AG04450 (cell line): ENCODE measurements at regions not wholly inside any gene's neighbourhood (a gene's known extent, or its start where the extent isn't known, plus 50 kb on each side); places are given as distances from the start of the nearest gene placed in this dataset.

Experiments
- CTCF ChIA-PET: fragments of 300-600, 350-600 bp; formaldehyde crosslinking; extraction: SDS; loops from one replicate; lab custom pipeline; 2022; ENCODE audit warnings: antibody characterized with exemption, inconsistent platforms; lab: Charles Lee
- POLR2A ChIA-PET: fragments of 350-600 bp; formaldehyde crosslinking; extraction: SDS; loops from one replicate; lab custom pipeline; 2021; ENCODE audit warnings: antibody characterized with exemption, inconsistent platforms; lab: Yijun Ruan, JAX
- DNase-seq: peaks from one replicate; pipeline ENCODE4 v3.0.0-alpha.2; 2011; ENCODE audit warnings: low read depth, low spot score
- H3K27ac ChIP-seq: one replicate; pipeline ENCODE4 v1.5.1; 2012; ENCODE audit warnings: low read depth, low read length, control low read depth
- H3K27me3 ChIP-seq: one replicate; pipeline ENCODE4 v1.6.0; 2012; ENCODE audit warnings: low read length; ENCODE audit not compliant: control insufficient read depth, insufficient read depth
- H3K4me3 ChIP-seq: 2 replicates; pipeline ENCODE4 v1.5.1; 2011; ENCODE audit warnings: mild to moderate bottlenecking, low read depth, low read length, control low read depth
- H3K9me3 ChIP-seq: 2 replicates; pipeline ENCODE4 v1.5.1; 2012; ENCODE audit warnings: low read length; ENCODE audit not compliant: control insufficient read depth, insufficient read depth
- CTCF ChIP-seq: IDR thresholded peaks from 2 replicates; pipeline ENCODE4 v1.5.1; 2011; ENCODE audit warnings: low read depth, low read length, control low read depth, inconsistent platforms

DNA sequence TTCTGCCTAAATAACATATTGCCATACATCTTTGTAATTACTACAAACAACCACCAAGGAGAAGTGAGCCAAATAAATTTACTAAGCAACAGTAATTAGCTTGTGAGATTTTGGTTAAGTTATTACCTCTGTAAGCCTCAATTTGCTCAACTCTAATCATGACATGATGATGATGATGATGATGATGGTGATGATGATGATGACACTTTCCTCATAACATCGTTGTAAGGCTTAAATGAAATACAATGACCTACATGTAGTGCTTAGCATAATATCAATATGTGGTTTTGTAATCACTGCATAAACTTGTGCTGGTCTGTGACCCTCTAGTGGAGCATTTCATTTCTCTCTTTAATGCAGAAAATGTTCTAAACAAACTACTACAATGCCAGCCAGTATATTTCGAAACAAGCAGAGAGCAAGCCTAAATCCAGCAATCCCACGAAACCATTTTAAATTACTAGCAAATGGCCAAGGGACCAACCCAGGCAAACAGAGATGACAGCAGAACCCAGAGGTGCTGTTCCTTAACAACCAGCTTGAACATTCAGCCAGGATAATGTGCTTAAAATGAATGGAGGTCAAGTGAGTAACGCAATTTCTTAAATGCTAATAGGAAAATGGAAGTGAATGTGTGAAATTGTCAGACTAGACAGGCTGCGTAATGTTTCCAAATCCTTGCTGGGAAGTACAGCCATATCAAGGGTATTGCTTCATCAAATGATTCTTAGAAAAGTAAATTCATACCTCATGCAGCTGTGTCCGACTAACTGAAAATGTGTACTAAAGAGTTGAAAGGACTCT lies 281.9 kb upstream of the PUM3 start:
- no peaks in the 10 kb centered on the region for H3K9me3 ChIP-seq
- no peak overlapping the region for H3K4me3 ChIP-seq
- ChIA-PET POLR2A (no interaction called here), CTCF (no interaction called here)
- H3K27ac ChIP-seq, result no peak overlapping the region
- DNase-seq, result no peak
- H3K27me3 ChIP-seq, result no peaks in the 10 kb centered on the region
- no peak for TF ChIP-seq CTCF

DNA sequence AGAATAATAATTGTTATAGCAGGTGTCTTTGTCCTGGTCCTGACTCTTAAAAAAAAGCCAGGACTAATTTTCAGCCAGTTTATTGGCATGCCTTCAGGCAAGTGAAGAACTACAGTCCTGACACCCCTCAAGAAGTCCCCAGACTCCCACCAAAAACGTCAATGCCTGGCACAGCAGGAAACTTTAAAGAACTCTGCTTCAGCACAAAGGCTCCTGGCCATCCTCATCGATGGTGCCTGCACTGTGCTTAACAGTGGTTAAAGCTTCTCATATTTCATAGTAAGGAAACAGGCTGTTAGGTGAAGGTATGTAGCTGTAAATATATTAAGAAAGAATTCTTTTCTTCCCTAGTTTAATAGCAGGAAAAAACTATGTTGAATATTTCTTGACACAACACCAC lies 280.1 kb upstream of the PUM3 start:
- no peak for DNase-seq
- CTCF ChIA-PET, result no interaction called here
- Histone ChIP-seq H3K27ac (no peak overlapping the region), H3K4me3 (no peak overlapping the region), H3K27me3 (no peaks in the 10 kb centered on the region), H3K9me3 (no peaks in the 10 kb centered on the region)
- no peak for TF ChIP-seq CTCF
- POLR2A ChIA-PET, result no interaction called here

DNA sequence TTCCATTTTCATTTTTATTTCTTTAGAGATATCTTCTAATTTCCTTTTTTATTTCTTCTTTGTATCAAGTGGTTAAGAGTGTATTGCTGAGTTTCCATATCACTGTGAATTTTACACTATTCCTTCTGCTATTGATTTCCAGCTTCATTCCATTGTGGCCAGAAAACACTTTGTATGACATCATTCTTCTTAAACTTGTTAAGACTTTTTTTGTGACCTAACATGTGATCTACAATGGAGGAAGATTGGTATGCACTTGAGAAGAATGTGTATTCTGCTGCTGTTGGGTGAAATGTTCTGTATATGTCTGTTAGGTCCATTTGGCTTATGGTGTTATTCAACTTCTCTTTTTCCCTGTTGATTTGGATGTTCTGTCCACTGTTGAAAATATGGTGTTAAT lies 274.2 kb upstream of the PUM3 start:
- ChIA-PET POLR2A (no interaction called here), CTCF (no interaction called here)
- TF ChIP-seq CTCF, result no peak
- Histone ChIP-seq H3K27me3 (no peaks in the 10 kb centered on the region), H3K27ac (no peak overlapping the region), H3K9me3 (no peaks in the 10 kb centered on the region), H3K4me3 (no peak overlapping the region)
- DNase-seq, result no peak

DNA sequence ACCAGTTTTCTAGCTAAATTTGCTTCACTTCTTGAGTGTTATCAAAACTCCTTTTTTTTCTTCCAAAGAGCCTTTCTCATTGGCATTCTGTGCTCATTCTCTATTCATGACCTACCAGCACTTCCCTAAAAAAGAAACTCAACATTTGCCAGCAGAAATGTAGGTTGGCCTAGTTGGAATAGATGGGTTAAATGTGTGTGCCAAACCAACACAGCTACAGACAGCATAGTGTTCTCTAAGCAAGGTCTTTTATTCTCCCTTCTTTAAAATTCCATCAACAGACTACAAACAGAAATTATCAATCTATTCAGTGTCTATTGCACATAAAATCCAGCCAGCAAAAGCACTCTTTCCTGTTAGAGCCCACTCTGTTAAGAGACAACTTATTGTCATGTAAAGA lies 255.8 kb upstream of the PUM3 start:
- no peak for TF ChIP-seq CTCF
- no peak for DNase-seq

DNA sequence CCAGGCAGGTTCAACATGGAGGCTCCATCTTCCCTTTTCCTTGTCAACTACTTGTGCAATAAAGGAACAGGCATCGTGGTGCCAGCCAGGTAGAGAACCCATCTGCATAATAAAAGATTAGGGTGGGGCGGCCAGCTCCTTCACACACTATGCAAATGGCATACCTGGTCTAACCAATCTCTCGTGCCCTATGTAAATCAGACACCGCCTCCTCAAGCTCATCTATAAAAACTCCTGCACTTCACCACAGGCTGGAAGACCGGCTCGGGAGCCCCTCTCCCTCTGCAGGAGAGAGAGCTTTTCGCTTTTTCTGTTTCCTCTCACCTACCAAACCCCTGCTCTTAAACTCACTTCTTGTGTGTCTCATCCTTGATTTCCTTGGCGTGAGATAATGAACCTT lies 244.3 kb upstream of the PUM3 start:
- TF ChIP-seq CTCF, result no peak
- H3K9me3 ChIP-seq, result no peaks in the 10 kb centered on the region
- no peak overlapping the region for H3K27ac ChIP-seq
- no peaks in the 10 kb centered on the region for H3K27me3 ChIP-seq
- POLR2A ChIA-PET, result no interaction called here
- CTCF ChIA-PET, result no interaction called here
- no peak for DNase-seq
- H3K4me3 ChIP-seq, result no peak overlapping the region

More for the DNA sequence above, 255.8 kb upstream of the PUM3 start:
- POLR2A ChIA-PET, result no interaction called here
- Histone ChIP-seq H3K4me3 (no peak overlapping the region), H3K27me3 (no peaks in the 10 kb centered on the region), H3K9me3 (no peaks in the 10 kb centered on the region), H3K27ac (no peak overlapping the region)
- CTCF ChIA-PET, result no interaction called here
